Central memory CD4-positive, alpha-beta T cell (primary cell): ENCODE measurements at regions not wholly inside any gene's neighbourhood (a gene's known extent, or its start where the extent isn't known, plus 50 kb on each side); places are given as distances from the start of the nearest gene placed in this dataset.
A peak's percentile ranks its signal among the peaks of the same experiment; 100 is the strongest.

Experiments
- DNase-seq: peaks from one replicate; pipeline ENCODE4 v3.0.0; 2022

DNA sequence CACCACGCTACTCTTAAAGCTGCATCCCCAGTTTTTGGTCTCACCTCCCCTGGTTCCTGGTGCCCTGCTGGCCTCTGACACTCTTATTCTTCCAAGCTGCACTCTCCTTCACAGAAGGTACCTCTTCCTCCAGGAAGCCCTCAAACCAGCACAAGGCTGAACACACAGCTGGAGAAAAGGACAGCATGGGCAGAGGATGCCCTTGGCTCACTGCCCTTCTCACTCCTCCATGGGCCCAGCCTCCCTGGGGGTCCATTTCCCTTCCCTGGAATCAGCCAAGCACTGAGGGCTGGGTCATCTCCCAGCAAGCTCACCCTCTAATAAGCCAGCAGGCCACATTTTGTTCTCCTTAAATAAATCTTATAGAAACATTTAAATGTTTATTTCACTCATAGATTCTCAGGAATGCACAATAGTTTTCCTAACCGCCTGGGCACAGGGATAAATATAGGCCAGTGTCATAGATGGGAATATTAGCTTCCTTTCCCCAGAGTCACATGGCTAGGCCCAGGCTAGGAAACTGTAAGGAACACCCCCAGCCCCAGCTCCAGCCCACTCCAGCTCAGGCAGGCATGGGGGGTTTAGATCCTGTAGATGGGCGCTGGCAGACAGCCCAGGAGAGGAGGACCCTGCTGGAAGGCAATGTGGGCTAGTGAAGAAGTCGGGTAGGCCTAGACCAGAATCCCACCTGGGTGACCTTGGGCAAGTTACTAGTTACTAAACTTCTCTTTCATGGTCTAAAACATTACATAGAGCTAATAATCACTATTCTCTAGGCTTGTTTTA lies 51.5 kb downstream of the IRAG1 start:
- no peak for DNase-seq

DNA sequence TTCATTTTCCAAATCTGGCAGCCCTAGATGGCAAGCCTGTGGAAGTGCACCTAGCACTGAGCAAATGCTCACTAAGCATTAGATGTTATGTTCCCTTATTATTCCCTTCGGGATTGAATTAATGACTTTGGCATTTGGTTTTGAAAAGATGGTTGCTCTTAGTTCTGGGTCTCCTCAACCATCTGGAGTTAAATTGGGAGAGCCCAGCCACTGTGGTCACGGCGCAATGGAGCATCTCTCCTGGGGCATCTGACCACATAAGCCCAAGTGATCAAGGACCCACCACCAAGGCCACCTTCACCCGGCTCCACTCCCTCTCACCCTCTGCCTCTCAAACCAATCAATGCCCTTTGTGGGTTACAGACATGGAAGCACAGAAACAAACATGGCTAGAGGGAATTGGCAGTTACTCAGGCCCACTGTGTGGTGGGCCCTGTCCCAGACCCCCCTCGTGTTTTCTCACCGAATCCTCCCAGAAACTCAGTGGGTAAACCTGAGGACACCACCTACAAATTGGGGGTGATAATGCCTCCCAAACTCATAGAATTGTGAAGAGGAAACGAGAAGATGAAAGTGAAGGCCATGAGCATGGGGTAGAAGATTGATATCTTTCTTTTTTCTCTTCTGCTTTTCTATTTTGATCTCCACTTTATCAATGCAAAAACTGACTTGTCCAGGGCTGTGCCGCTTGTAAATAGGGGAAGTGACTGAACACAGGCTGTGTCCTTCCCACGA lies 52.2 kb downstream of the IRAG1 start:
- DNase-seq, result no peak

- DNase-seq, result no peak
Measured at GRCh38 chr11:10640308-10640707, 53.2 kb downstream of the IRAG1 start.

GRCh38 chr11:10639350-10639749 lies 54.2 kb downstream of the IRAG1 start:
- no peak for DNase-seq

- DNase-seq, result no peak
Measured at GRCh38 chr11:10638316-10638925, 55.1 kb downstream of the IRAG1 start.

DNA sequence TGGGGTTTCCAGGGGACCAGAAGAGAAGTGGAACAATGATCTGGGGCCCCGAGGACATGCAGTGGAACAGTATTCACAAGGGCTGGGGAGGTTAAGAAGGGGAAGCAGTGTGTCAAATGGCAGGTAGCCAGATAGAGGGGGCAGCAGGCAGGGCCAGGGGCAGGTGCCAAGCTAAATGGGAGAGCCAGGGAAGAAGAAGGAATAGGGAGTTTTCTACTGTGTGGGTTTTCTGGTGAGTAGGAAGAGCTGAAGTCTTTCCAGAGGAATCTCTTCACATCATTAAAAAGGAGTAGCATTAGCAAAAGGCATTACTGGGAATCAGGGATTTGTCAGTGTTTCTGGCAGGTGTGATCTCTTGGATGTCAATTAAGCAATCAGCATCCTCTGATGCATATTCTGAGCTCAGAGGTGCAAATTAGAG lies 55.8 kb downstream of the IRAG1 start:
- no peak for DNase-seq

GRCh38 chr11:10634407-10634806 lies 59.1 kb downstream of the IRAG1 start:
- no peak for DNase-seq

GRCh38 chr11:10633261-10633660 lies 60.3 kb downstream of the IRAG1 start:
- no peak for DNase-seq

GRCh38 chr11:10632483-10632882 lies 61.1 kb downstream of the IRAG1 start:
- DNase-seq, result no peak

DNA sequence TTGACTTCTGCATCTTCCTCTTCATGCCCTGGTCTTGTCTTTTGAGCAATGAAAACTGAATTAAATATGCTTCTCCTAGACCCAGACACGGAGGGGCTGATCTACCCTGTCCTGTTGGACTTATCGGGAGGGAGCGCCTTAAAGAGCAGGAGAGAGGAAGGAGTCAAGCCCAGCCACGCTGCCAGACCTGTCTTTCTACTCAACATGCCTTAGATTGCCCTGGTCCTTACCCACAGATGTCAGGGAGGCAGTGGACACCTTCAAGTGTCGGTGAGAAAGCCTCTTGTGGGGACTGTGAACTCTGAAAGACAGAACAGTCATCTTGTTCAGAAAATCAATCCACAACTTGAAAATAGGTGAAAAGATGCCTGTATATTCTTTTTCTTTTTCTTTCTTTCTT lies 61.8 kb downstream of the IRAG1 start:
- no peak for DNase-seq

GRCh38 chr11:10629411-10630002 lies 61.0 kb upstream of the LYVE1 start:
- DNase-seq, result no peak

DNA sequence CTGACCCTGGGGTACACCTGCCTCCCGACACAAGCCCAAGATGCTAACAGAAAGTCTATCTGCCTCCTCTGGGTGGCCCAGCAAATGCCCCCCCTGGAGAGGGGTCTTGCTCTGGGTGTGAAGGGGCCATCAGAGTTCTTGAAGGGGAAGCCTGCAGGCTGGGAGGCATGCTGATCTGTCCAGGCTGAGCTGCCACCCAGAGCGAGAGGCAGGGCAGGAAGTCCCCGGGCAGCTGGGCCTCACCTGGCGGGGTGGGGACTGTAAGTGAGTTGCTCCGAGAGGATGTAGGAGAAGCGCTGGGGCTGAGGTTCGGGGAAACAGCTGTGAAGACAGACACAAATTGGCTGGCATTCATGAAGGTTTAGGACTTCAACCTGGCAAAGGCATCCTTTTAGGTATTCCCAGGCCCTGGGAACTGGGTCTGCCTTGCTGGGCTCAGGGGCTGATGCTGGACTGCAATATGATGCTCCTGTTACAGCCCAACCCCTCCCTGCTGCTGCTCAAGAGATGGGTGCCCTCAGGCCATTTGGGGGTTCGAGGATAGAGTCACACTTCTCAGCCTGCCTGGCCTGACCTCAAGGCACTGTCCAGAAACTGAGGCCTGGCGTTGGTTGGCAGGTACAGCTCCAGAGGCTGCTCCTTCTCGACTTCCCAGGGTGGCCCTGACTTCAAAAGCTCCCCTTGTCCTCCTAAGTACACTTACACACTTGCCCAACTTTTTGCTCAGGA lies 60.2 kb upstream of the LYVE1 start:
- peak; percentile 4 for DNase-seq

GRCh38 chr11:10627816-10628215 lies 59.4 kb upstream of the LYVE1 start:
- no peak for DNase-seq

DNA sequence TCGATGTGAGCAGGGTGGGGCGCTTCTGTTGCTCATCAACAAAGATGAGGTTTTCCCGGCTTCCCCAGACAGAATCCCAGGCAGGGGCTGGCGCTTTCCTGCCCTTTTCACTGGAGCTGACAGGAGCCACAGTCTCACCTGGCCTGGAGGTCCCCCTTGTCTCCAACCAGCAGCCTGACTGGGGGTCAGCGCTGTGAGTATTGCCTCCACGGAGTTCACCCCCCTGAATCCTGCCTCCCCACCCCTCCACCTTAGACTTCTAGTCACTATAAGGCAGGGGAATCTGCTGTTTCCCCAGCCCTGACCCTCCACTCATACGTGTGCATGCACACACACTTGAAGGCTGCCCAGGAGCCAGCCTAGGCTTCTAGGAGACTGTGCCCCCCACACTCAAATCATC lies 58.8 kb upstream of the LYVE1 start:
- DNase-seq, result no peak

DNA sequence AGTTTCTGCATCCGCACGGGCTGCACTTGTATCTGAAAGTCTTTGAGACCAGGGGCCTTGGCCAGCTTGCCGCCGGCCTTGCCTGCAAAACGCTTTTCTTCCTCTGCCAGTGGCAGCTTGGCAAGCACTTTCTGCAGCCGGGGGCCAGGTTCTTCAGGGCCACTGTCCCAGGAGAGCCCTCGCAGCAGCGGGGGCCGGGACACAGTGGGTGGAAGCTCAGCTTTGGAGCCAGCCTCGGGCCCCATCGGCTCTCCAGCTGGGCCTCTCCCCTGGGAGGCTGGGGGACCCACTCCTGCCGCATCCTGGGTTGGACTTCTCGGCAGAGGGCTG lies 57.5 kb upstream of the LYVE1 start:
- DNase-seq, result no peak

DNA sequence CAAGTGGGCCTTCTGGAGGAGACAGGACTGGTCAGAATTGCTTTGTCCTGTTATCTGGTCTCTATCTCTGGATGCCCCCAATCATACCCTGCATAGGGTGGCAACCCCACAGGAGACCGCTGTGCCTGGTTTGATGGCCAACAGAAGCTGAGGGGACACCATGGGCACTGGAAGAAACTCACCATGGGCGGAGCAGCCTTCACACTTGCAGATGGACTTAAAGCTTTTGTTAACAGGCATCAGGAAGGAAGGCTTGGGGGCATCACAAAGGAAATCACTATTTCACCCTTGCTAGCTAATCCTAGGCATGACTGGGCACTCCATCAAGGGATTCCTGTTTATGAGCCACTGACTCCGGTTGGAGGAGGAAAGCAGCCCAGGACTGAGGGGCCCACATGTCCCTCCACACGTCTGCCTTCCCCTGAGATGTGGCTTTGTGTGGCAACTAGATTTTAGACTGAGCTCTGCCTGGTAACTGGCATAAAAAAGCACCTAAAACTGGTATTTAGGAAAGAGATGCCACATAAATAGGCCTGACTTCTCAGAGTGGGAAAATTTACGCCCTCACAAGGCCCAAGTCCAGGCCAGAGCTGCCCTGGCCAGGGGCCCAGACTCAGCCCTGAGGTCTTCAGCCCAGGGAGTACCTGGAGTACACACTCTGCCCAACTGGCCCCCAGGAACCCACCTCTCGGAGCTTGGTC lies 57.0 kb upstream of the LYVE1 start:
- no peak for DNase-seq

DNA sequence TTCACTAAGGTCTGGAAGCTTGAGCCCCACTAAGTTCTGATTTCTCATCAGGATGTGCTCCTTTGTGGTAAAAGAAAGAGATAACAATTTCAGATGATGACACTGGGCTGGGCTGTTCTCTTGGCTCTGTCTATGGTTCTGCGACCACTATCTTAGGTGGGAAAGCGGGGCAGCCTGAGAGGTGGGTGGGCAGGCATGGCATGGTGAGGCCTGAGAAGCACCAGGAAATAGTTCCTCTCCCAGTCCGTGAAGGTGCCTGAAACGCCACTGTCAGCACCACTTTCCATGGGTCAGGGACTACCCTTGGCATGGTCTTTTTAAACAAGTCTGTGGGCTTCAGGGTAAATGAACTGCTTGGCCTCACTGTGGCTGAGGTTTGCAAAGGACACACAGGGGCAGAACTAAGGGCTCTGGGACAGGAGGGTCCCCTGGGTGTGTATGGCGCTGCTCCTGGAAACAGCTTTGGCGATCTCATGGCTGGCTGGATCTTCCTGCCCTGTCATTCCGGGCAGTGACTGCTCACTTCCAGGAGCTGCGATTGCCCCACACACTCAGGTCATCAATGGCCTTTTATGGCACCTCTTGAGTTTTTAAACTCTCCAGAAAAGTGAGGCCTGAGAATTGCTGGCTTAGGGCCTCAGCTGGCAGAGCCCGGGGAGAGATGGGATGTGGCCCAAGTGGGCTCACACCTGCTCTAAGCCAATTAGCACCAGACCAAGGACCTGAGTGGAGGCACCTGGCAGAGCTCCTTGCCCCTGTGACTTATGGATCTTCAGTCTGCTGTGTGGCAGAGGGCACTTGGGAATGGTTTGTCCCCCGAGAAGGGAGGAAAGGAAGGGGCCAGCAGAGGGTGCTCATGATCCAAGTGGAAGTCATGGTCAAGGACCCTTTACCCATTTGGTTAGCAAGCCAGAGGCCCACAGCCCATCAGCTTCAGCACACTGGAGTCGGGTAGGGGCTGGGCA lies 55.6 kb upstream of the LYVE1 start:
- DNase-seq, result no peak

DNA sequence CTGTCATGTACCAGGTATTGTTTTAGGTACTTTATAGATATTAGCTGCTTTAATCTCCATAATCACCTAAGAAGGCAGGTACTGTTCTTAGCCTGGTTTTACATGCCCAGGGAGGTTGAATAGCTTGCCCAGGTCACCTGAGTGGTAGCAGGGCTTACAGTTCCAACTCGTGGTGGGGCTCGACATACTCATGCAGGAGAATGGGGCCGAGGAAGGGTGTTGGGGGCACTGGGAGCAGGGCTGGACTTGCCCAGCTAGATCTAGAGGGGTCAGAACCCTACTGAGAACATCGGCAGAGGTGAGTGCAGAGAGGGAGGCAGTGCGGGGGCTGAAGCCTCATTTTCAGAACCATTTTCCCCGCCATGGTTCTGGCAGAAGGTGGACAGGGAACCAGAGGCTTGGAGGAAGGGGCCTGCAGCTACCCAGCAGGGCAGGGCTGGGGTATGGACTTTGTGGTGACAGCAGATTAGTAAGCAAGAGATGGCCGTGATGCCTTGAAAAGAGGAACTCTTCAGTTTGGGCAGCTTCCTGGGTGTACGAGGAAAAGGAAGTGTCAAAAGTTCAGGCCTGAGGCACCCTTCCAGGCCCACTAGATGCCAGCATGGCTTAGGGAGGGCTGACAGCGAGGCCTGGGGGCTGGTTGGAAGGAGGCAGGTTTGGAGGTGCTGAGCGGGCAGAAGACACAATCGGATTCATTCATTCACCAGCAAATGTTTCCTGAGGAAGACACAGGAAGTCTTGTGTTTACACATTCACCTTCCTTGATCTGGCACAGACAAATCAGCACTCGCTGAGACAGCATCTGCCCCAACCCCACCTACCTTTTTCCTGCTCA lies 54.7 kb upstream of the LYVE1 start:
- DNase-seq, result no peak

GRCh38 chr11:10622108-10622507 lies 53.6 kb upstream of the LYVE1 start:
- no peak for DNase-seq

- no peak for DNase-seq
Measured at GRCh38 chr11:10619131-10619680, 50.7 kb upstream of the LYVE1 start.
